Activated naive CD8-positive, alpha-beta T cell treated with anti-CD3 and anti-CD28 coated beads, Interleukin-2, amount 10 ng/mL, durations not matched to agents 7 days and 5 days (primary cell): ENCODE measurements at regions not wholly inside any gene's neighbourhood (a gene's known extent, or its start where the extent isn't known, plus 50 kb on each side); places are given as distances from the start of the nearest gene placed in this dataset.
"Not testable (repeated sequence)": the region's sequence is repeated elsewhere in the genome, so short reads cannot be mapped to it uniquely, and the experiment has no call there.

ENCODE experiments used
- ATAC-seq: fragments of 150-1000 bp; cut with Tn5 transposase; one replicate; pipeline ENCODE4 v1.10.0; 2021; ENCODE audit warnings: low read depth, moderate library complexity
- POLR2A ChIA-PET: fragments of 350-600 bp; sonication (Branson Sonifier 250); formaldehyde crosslinking; loops from one replicate; lab custom pipeline; 2021; ENCODE audit warnings: antibody characterized with exemption; lab: Charles Lee
- DNase-seq: peaks from one replicate; pipeline ENCODE4 v3.0.0; 2021
- H3K27ac Mint-ChIP-seq: one replicate; pipeline ENCODE4 v1.8.0; 2022; ENCODE audit warnings: mild to moderate bottlenecking, mixed read lengths
- H3K27me3 Mint-ChIP-seq: one replicate; pipeline ENCODE4 v1.8.0; 2022; ENCODE audit warnings: mild to moderate bottlenecking, moderate library complexity, mixed read lengths
- H3K36me3 Mint-ChIP-seq: one replicate; pipeline ENCODE4 v1.8.0; 2021; ENCODE audit warnings: mild to moderate bottlenecking, mixed read lengths
- H3K4me1 Mint-ChIP-seq: one replicate; pipeline ENCODE4 v1.8.0; 2021; ENCODE audit warnings: mixed read lengths
- H3K4me3 Mint-ChIP-seq: one replicate; pipeline ENCODE4 v1.8.0; 2022; ENCODE audit warnings: mild to moderate bottlenecking, moderate library complexity, mixed read lengths
- H3K9me3 Mint-ChIP-seq: one replicate; pipeline ENCODE4 v1.8.0; 2021; ENCODE audit warnings: mixed read lengths

DNA sequence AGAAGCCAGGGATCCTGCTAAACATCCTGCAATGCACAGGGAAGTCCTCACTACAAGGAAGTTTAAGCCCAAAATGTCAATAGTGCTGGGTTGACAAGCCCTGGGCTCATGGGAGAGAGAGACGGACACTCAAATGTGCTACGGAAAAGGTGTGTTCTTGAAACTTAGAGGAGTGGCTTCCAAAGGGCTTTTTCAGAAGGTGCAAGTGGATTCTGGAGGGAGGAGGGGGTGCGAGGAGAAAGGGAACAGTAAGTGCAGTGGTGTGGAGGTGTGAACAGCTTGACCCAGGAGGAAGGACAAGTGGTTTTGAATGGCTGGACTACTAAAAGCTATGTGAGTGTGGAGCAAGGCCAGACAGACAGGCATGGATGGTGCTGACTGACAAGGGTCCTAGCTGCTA, 50.4 kb upstream of the CECR2 start:
- H3K4me3 Mint-ChIP-seq, result no peak overlapping the region
- POLR2A ChIA-PET, result interaction anchor here (0.8 kb wide), 1 partner anchor 43 kb away, joined by 4 read pairs; no protein-coding TSS in a partner anchor
- H3K36me3 Mint-ChIP-seq, result no peaks in the 10 kb centered on the region
- H3K9me3 Mint-ChIP-seq, result no peaks in the 10 kb centered on the region
- no peak for ATAC-seq
- no peak for DNase-seq
- H3K27ac Mint-ChIP-seq, result no peak overlapping the region
- no peaks in the 10 kb centered on the region for H3K4me1 Mint-ChIP-seq
- H3K27me3 Mint-ChIP-seq, result peaks cover 5% of the 10 kb centered on the region

- no peaks in the 10 kb centered on the region for H3K9me3 Mint-ChIP-seq
- DNase-seq, result no peak
- no peak overlapping the region for H3K4me3 Mint-ChIP-seq
- POLR2A ChIA-PET, result no interaction called here
- no peak overlapping the region for H3K27ac Mint-ChIP-seq
- peaks cover 2% of the 10 kb centered on the region for H3K27me3 Mint-ChIP-seq
- no peak for ATAC-seq
- no peaks in the 10 kb centered on the region for H3K4me1 Mint-ChIP-seq
- no peaks in the 10 kb centered on the region for H3K36me3 Mint-ChIP-seq
Observed at GRCh38 chr22:17315310-17315709, 54.0 kb upstream of the CECR2 start.

- no peak overlapping the region for H3K27ac Mint-ChIP-seq
- H3K4me1 Mint-ChIP-seq, result no peaks in the 10 kb centered on the region
- POLR2A ChIA-PET, result no interaction called here
Observed at GRCh38 chr22:17314487-17314886, 54.8 kb upstream of the CECR2 start.

DNA sequence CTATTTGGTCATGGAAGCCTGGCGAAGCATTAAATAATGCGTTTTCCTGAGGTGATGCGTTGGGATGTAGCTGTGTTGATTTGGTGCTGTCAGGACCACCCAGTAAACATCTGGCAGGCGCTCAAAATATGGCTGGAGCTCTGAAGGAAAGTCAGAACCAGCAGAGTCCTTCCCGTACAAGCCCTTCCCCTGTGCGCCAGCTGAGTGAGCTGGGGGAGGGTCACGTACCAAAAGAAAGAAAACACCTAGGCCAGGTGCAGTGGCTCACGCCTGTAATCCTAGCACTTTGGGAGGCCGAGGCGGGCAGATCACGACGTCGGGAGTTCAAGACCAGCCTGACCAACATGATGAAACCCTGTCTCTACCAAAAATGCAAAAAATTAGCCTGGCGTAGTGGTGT, 55.6 kb upstream of the CECR2 start:
- peaks cover 2% of the 10 kb centered on the region for H3K27me3 Mint-ChIP-seq
- DNase-seq (no peak), ATAC-seq (no peak)
- no peaks in the 10 kb centered on the region for H3K9me3 Mint-ChIP-seq
- POLR2A ChIA-PET, result no interaction called here
- H3K4me3 Mint-ChIP-seq, result no peak overlapping the region
- H3K36me3 Mint-ChIP-seq, result no peaks in the 10 kb centered on the region
- H3K27ac Mint-ChIP-seq, result no peak overlapping the region
- H3K4me1 Mint-ChIP-seq, result no peaks in the 10 kb centered on the region

More at GRCh38 chr22:17314487-17314886, 54.8 kb upstream of the CECR2 start:
- Mint-ChIP-seq H3K27me3 (peaks cover 2% of the 10 kb centered on the region), H3K36me3 (no peaks in the 10 kb centered on the region), H3K9me3 (no peaks in the 10 kb centered on the region), H3K4me3 (no peak overlapping the region)
- ATAC-seq (no peak), DNase-seq (no peak)

- Mint-ChIP-seq H3K36me3 (no peaks in the 10 kb centered on the region), H3K9me3 (no peaks in the 10 kb centered on the region), H3K27me3 (no peaks in the 10 kb centered on the region), H3K4me1 (peaks cover 16% of the 10 kb centered on the region), H3K4me3 (no peak overlapping the region), H3K27ac (no peak overlapping the region)
- no peak for DNase-seq
- POLR2A ChIA-PET, result no interaction called here
- ATAC-seq, result no peak
Observed at GRCh38 chr22:17307566-17307965, 61.7 kb upstream of the CECR2 start.

- H3K4me1 Mint-ChIP-seq, result peaks cover 18% of the 10 kb centered on the region
- no peaks in the 10 kb centered on the region for H3K27me3 Mint-ChIP-seq
- no peak overlapping the region for H3K4me3 Mint-ChIP-seq
- no peak for ATAC-seq
- DNase-seq, result no peak
- no peaks in the 10 kb centered on the region for H3K9me3 Mint-ChIP-seq
- POLR2A ChIA-PET, result interaction anchor here (0.6 to 1.2 kb wide), 2 partner anchors 39 to 147 kb away, joined by 3 read pairs; no protein-coding TSS in a partner anchor
- H3K36me3 Mint-ChIP-seq, result no peaks in the 10 kb centered on the region
- peak overlapping the region; percentile 61 for H3K27ac Mint-ChIP-seq
Observed at GRCh38 chr22:17305076-17305475, 64.2 kb upstream of the CECR2 start.

DNA sequence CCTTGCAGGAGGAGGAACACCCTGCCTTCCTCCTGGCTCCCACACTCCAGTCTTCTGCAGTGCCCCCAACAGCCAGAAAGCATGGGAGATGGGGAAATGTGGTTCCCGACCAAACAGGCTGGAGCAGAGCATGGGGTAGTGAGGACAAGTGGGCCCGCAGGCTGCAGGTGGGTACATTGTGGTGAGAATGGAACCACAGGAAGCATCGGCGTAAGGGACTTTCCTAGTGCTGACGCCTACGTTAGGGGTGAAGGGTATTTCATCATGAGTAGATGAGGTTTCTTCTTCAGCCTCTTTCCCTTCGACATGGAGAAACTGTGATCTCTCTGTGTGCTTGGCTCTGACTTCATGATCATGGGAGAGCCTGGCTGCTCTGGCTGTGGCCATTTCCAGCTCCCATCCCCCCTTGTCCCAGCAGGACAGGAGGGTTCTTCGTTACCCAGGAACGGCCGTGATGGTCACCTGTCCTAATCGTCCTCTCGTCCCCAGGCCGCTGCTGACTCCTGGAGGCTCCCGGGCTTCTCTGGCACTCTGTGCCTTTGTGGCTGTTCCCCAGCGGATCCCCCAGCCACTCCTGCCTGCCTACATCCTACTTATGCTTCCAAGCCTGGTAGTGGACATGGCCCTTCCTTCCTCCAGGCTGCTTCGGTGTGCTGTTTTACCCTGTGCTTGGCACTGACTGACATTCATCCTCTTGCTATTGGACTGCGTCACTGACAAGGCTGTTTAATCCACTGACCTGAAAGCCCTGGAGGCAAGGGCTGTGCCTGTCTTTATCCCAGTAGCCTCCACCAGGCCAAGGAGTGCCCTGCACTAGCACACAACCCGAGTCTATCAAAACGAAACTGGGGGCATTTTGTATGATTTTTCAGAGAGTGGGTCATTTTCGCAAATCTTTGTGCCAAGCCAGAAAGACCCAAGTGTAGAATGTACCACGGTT, 65.2 kb upstream of the CECR2 start:
- peak; percentile 92 for ATAC-seq
- H3K36me3 Mint-ChIP-seq, result no peaks in the 10 kb centered on the region
- H3K4me3 Mint-ChIP-seq, result peak overlapping the region; percentile 51
- H3K27me3 Mint-ChIP-seq, result no peaks in the 10 kb centered on the region
- POLR2A ChIA-PET, result interaction anchor here (0.6 kb wide), 2 partner anchors 38 to 343 kb away, joined by 3 to 4 read pairs; no protein-coding TSS in a partner anchor
- peaks cover 18% of the 10 kb centered on the region for H3K4me1 Mint-ChIP-seq
- peak overlapping the region; percentile 84 for H3K27ac Mint-ChIP-seq
- H3K9me3 Mint-ChIP-seq, result no peaks in the 10 kb centered on the region
- DNase-seq, result peak; percentile 67

- peak overlapping the region; percentile 84 for H3K27ac Mint-ChIP-seq
- H3K4me3 Mint-ChIP-seq, result peak overlapping the region; percentile 51
- DNase-seq (no peak), ATAC-seq (no peak)
- POLR2A ChIA-PET, result no interaction called here
- H3K36me3 Mint-ChIP-seq, result no peaks in the 10 kb centered on the region
- H3K9me3 Mint-ChIP-seq, result no peaks in the 10 kb centered on the region
- peaks cover 20% of the 10 kb centered on the region for H3K4me1 Mint-ChIP-seq
- no peaks in the 10 kb centered on the region for H3K27me3 Mint-ChIP-seq
Observed at GRCh38 chr22:17303441-17303839, 65.8 kb upstream of the CECR2 start.

DNA sequence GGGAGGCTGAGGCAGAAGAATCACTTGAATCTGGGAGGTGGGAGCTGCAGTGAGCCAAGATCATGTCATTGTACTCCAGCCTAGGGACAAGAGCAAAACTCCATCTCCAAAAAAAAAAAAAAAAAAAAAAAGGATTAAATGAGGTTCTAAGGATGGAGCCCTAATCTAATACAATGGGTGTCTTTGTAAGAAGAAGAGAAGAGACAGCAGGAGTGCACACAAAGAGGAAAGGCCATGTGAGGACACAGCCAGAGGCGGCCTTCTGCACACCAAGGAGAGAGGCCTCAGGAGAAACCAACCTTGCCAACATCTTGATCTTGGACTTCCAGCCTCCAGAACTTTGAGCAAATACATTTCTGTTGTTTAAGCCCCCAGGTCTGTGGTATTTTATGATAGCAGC, 66.6 kb upstream of the CECR2 start:
- no peak for ATAC-seq
- Mint-ChIP-seq H3K27me3 (no peaks in the 10 kb centered on the region), H3K36me3 (peaks cover 1% of the 10 kb centered on the region), H3K4me1 (peaks cover 24% of the 10 kb centered on the region), H3K9me3 (no peaks in the 10 kb centered on the region), H3K4me3 (no peak overlapping the region), H3K27ac (no peak overlapping the region)
- no peak for DNase-seq
- POLR2A ChIA-PET, result no interaction called here

DNA sequence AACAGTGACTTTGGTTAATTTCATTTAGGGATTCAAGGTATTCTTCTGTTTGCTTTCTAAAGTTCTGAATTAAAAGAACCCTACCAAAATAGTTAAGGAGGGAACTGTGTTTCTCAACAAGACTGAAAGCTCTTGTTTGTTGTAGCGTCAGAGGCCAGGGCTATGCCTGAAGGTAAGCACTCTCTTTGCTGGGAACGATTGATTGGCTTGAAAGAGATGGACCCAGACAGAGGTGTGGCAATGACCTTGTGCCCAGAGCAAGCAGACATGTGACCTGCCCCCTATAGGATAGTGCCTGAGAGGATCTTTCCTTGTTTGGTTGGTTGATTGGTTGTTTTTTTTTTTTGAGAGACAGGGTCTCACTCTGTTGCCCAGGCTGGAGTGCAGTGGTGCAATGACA, 68.3 kb upstream of the CECR2 start:
- H3K4me3 Mint-ChIP-seq, result no peak overlapping the region
- no peak overlapping the region for H3K27ac Mint-ChIP-seq

GRCh38 chr22:17298805-17299502, 70.3 kb upstream of the CECR2 start:
- not testable (repeated sequence) for DNase-seq, H3K36me3 Mint-ChIP-seq, ATAC-seq, H3K4me3 Mint-ChIP-seq, H3K27ac Mint-ChIP-seq, H3K9me3 Mint-ChIP-seq
- peaks cover 11% of the 10 kb centered on the region for H3K27me3 Mint-ChIP-seq
- POLR2A ChIA-PET, result interaction anchor here (0.6 kb wide), 1 partner anchor 79 kb away, joined by 4 read pairs; no protein-coding TSS in a partner anchor
- H3K4me1 Mint-ChIP-seq, result peaks cover 18% of the 10 kb centered on the region

More for the DNA sequence above, 68.3 kb upstream of the CECR2 start:
- no peak for DNase-seq
- Mint-ChIP-seq H3K9me3 (peaks cover 3% of the 10 kb centered on the region), H3K4me1 (peaks cover 24% of the 10 kb centered on the region), H3K27me3 (peaks cover 3% of the 10 kb centered on the region), H3K36me3 (peaks cover 1% of the 10 kb centered on the region)
- POLR2A ChIA-PET, result no interaction called here
- no peak for ATAC-seq

DNA sequence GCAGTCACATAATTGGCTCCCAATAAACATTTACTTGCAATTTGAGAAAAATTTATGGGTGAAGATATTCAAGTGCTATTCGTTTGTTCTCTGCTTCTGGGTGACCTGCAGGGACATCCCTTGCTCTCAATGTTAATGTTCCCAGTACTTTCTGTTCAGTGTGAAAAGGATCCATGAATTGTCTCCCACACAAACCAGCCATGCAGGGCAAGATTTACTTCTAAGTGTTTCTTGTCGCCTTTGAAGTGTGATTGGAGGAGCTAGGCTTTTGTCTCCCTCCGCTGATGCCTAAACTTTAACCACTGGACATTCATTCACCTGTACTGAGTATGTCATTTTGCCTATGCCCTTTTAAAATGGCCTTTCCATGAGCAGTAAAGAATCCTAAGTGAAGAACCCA, 66.4 kb upstream of the ADA2 start:
- Mint-ChIP-seq H3K9me3 (no peaks in the 10 kb centered on the region), H3K27me3 (peaks cover 13% of the 10 kb centered on the region), H3K36me3 (peaks cover 1% of the 10 kb centered on the region), H3K4me3 (no peak overlapping the region), H3K4me1 (peaks cover 15% of the 10 kb centered on the region), H3K27ac (no peak overlapping the region)
- POLR2A ChIA-PET, result interaction anchor here (0.6 kb wide), 1 partner anchor 9 kb away, joined by 5 read pairs; no protein-coding TSS in a partner anchor
- ATAC-seq, result no peak
- DNase-seq, result no peak

DNA sequence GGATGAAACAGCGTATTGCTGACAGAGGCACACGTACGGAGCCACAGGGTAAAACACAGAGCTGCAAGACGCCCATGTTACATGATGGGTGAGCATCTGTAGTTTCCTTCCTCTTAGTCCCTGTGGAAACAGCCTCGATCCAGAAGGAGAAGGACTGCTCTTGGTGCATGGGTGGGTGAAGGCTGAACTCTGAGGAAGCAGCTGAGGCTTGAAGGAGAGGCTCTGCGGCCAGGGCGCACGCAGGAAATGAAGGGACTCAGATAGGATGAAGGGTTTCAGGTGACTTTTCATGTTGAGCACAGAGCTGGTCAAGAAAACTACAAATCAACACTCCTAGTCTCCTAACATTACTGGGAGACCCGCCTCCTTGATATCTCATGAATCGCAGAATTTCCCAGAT, 65.7 kb upstream of the ADA2 start:
- POLR2A ChIA-PET, result interaction anchor here (0.6 kb wide), 1 partner anchor 237 kb away, joined by 3 read pairs; no protein-coding TSS in a partner anchor
- H3K36me3 Mint-ChIP-seq, result peaks cover 1% of the 10 kb centered on the region
- DNase-seq (no peak), ATAC-seq (no peak)
- peaks cover 13% of the 10 kb centered on the region for H3K27me3 Mint-ChIP-seq
- no peak overlapping the region for H3K27ac Mint-ChIP-seq
- no peaks in the 10 kb centered on the region for H3K9me3 Mint-ChIP-seq
- no peak overlapping the region for H3K4me3 Mint-ChIP-seq
- peaks cover 22% of the 10 kb centered on the region for H3K4me1 Mint-ChIP-seq
